GM21423 (cell line): ENCODE measurements at regions not wholly inside any gene's neighbourhood (a gene's known extent, or its start where the extent isn't known, plus 50 kb on each side); places are given as distances from the start of the nearest gene placed in this dataset.
"Not testable (repeated sequence)": the region's sequence is repeated elsewhere in the genome, so short reads cannot be mapped to it uniquely, and the experiment has no call there.

Experiments
- ATAC-seq: cut with Tn5 transposase; IDR thresholded peaks from one replicate; pipeline ENCODE4 v1.9.1; 2021; ENCODE audit warnings: mild to moderate bottlenecking, moderate library complexity; ENCODE audit not compliant: unreplicated experiment

GRCh38 chr3:94314218-94314883 lies 251.5 kb downstream of the NSUN3 start:
- no peak for ATAC-seq

GRCh38 chr3:94317017-94317416 lies 254.2 kb downstream of the NSUN3 start:
- no peak for ATAC-seq

- no peak for ATAC-seq
Measured at GRCh38 chr3:94323596-94323995, 260.7 kb downstream of the NSUN3 start.

GRCh38 chr3:94331831-94332230 lies 269.0 kb downstream of the NSUN3 start:
- ATAC-seq = no peak

GRCh38 chr3:94336046-94336753 lies 273.3 kb downstream of the NSUN3 start:
- no peak for ATAC-seq

DNA sequence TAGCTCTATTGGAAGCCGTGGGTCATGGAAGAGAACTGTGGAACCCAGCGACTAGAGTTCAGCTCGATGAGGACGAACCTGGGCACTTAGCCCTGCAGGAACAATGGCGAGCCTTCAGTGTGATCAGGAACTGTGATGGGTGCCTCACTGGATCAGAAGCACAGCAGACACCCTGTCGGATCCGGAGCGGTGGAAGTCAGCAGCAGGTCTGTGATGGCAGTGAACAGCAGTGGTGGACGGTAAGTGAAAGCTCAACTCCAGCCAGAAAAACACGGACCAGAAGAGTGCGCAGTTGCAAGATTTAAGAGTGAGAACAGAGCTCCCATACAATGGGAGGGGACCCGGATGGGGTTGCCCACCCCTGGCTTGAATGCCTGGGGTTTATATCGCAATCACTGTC lies 282.2 kb downstream of the NSUN3 start:
- ATAC-seq = no peak

DNA sequence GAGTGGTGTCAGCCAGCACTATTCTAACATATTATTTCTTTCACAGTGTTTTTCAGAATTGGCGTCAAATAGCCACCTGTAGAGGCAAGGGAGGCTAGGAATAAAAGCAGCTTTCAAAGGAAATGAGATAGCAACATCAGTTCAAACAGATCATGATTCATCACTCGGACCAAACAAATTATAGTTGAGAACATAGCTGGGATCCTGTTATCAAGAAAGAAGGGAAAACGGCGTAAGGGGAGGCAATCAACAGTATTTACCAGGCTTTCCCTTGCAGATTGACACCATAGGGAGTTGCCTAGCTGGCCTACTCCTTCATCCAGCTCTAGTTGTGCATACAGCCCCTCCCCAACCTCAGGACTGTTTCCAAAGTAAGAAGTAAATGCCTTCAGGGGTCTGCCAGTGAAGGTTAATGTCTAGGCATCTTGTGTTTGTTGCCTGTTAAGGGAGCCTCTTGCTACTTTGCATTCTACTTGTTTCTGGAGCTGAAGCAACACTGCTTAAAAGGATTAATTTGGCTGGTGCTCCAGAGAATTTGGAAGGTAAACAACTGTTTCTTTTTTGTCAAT lies 286.5 kb downstream of the NSUN3 start:
- no peak for ATAC-seq

DNA sequence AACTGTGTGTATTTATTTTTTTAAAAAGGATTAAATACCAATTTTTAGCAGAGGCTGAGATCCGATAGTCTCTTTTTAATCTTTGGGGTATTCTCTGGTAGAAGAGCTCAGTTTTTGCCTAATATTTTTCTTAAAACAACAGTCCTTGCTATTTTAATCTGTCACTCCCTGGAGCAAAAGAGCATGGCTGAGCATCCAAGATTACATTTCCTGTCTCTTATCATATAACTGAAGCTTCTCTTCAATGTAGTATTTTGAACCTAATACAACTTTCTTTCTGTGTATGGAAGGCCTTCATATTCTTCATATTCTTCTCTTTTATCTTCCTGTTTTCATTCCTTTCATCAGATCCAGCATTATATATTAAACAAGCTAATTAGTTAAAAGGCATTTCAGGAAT lies 293.7 kb downstream of the NSUN3 start:
- no peak for ATAC-seq

- no peak for ATAC-seq
Measured at GRCh38 chr3:94359996-94360395, 297.1 kb downstream of the NSUN3 start.

GRCh38 chr3:94360987-94361386 lies 298.1 kb downstream of the NSUN3 start:
- ATAC-seq = no peak

- ATAC-seq = no peak
Measured at GRCh38 chr3:94362393-94362792, 299.5 kb downstream of the NSUN3 start.

DNA sequence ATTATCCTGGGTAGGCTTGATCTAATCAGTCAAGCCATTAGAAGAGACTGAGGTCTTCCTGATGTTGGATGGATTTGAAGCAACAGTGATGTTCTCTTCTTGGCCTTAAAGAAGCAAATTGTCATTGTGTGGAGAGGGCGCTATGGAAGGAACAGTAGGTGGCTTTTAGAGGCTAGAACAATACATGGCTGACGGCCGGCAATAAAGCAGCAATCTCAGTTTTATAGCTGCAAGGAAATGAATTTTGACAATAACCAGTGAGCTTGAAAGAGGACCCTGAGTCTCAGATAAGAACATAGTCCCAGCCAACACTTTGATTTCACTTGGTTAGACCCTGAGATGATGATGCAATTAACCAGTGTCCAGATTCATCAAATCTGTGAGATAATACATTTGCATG lies 302.1 kb downstream of the NSUN3 start:
- no peak for ATAC-seq

GRCh38 chr3:94372026-94372425 lies 309.2 kb downstream of the NSUN3 start:
- no peak for ATAC-seq

DNA sequence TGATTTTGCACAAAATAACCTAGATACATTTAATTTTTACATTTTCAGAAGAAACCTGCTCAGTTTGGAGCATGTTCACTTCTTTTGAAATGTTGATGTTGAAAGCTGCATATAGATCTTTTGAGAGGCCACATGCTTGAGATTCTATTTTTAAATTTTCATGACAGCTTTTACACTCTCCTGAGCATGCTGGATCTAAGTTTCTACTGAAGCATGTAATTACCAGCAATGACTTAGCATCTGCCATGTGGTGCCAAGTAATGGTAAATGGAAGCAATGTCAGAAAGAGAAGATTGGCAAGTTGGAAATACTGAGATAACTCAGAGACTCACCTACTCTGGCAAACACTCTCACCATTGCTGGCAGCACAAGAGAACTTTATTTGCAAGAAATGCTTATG lies 310.6 kb downstream of the NSUN3 start:
- no peak for ATAC-seq

GRCh38 chr3:94374439-94375161 lies 311.7 kb downstream of the NSUN3 start:
- no peak for ATAC-seq

DNA sequence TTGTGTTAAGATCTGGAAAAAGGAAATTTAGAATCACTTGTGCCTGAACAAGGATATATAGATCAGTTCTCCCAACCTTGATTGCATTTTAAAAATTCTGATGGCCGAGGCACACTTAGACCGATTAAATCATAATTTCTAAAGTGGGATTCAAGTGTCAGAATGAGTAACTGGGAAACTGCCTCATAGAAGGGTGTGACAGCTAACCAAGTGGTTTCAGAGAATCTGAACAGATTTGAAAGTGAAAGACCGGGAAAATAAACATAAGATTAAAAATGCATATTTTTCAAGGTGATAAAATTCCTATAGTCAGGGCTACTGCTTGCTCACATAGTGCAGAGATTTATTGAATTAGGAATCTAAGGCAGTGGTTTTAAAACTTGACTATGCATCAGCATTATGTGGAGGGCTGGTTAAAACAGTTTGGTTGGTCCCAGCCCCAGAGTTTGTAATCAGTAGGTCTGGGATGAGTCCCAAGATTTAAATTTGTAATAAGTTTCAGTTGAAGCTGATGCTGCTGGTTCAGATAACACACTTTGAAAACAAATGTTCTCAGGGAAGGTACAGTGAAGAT lies 314.3 kb downstream of the NSUN3 start:
- ATAC-seq = not testable (repeated sequence)

GRCh38 chr3:94377863-94378262 lies 315.0 kb downstream of the NSUN3 start:
- ATAC-seq = not testable (repeated sequence)

GRCh38 chr3:94378322-94378721 lies 315.5 kb downstream of the NSUN3 start:
- no peak for ATAC-seq

- no peak for ATAC-seq
Measured at GRCh38 chr3:94379264-94379663, 316.4 kb downstream of the NSUN3 start.

DNA sequence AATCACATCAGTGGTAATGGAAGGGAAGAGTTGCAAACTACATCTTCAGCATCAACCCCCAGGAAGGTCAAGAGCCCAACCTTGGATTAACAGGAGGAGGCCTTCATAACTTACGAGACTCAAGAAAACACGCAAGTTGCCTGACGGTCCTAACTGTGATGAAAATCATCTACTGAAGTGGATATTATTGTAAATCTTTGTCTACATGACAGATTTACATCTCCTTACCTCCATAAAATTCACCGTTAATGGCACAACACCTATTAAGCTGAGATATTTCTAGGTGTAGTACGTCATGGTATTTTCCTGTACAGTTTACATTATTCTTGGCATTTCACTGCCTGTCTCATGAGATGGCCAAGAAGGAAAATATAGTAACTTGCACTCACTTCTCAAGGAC lies 332.0 kb downstream of the NSUN3 start:
- ATAC-seq = no peak

GRCh38 chr3:94395851-94396250 lies 333.0 kb downstream of the NSUN3 start:
- ATAC-seq = no peak
